ENCODE measurements at regions not wholly inside any gene's neighbourhood (a gene's known extent, or its start where the extent isn't known, plus 50 kb on each side); places are given as distances from the start of the nearest gene placed in this dataset.
A peak's percentile ranks its signal among the peaks of the same experiment; 100 is the strongest.

GRCh38 chr4:19971829-19972228, 279.9 kb upstream of the SLIT2 start:
- dilution Hi-C loops (cut with MboI; ENCODE audit: extremely low pct_ligation_motif_present, low sequenced_read_pairs): no loop called here
- Histone ChIP-seq H3K9me3 (replicated peaks; ENCODE audit: control insufficient read depth, insufficient read depth, low read length) (no peaks in the 10 kb centered on the region), H2AFZ (ENCODE audit: low read depth, low read length) (no peak overlapping the region), H3K79me2 (ENCODE audit: control insufficient read depth, insufficient read depth, low read length) (no peaks in the 10 kb centered on the region), H3K27me3 (ENCODE audit: control insufficient read depth in 2 of 2, insufficient read depth in 2 of 2, low read length in 2 of 2) (no peaks in the 10 kb centered on the region), H3K9ac (replicated peaks; ENCODE audit: extremely low read depth, insufficient read depth, low read length) (no peak overlapping the region), H3K36me3 (ENCODE audit: control insufficient read depth in 2 of 2, extremely low read depth in 1 of 2, insufficient read depth in 2 of 2, low read length in 2 of 2) (no peaks in the 10 kb centered on the region), H3K4me3 (replicated peaks in 1 of 3; ENCODE audit: insufficient read depth in 1 of 3, low read depth in 1 of 3, low read length in 3 of 3) (no peak overlapping the region), H3K9me1 (replicated peaks; ENCODE audit: control insufficient read depth, extremely low read depth, insufficient read depth, low read length) (no peaks in the 10 kb centered on the region), H3K4me1 (ENCODE audit: control insufficient read depth, extremely low read depth, insufficient read depth, low read length) (no peaks in the 10 kb centered on the region), H3K27ac (ENCODE audit: insufficient read depth, low read depth, low read length) (no peak overlapping the region), H3K4me2 (ENCODE audit: insufficient read depth, low read length) (no peak overlapping the region), H4K20me1 (replicated peaks; ENCODE audit: control insufficient read depth, extremely low read depth, insufficient read depth, low read length) (no peaks in the 10 kb centered on the region)
- CTCF ChIA-PET: interaction anchor here (1.0 to 4.4 kb wide), 4 partner anchors 10 to 462 kb away, joined by 3 to 14 read pairs (median 5); no protein-coding TSS in a partner anchor
- BruUV-seq (replicated peaks): no TSS peak
- intact Hi-C loops (cut with micrococcal nuclease): no loop called here
- DNase-seq (ENCODE audit: low read depth, low spot score): peak; percentile 19
- TF ChIP-seq FOS (IDR thresholded peaks at IDR 0.05; ENCODE audit: borderline replicate concordance, insufficient read depth, low read length) (peak; percentile 13), GATA2 (IDR thresholded peaks at IDR 0.05; ENCODE audit: insufficient read depth, insufficient read length, low read depth, low read length) (no peak)
- no peak for FAIRE-seq
- POLR2A ChIA-PET: no interaction called here

GRCh38 chr4:19969492-19969891, 282.2 kb upstream of the SLIT2 start:
- Histone ChIP-seq H3K27me3 (ENCODE audit: control insufficient read depth in 2 of 2, insufficient read depth in 2 of 2, low read length in 2 of 2) (no peaks in the 10 kb centered on the region), H3K9ac (replicated peaks; ENCODE audit: extremely low read depth, insufficient read depth, low read length) (no peak overlapping the region), H3K4me2 (ENCODE audit: insufficient read depth, low read length) (no peak overlapping the region), H3K79me2 (ENCODE audit: control insufficient read depth, insufficient read depth, low read length) (no peaks in the 10 kb centered on the region), H4K20me1 (replicated peaks; ENCODE audit: control insufficient read depth, extremely low read depth, insufficient read depth, low read length) (no peaks in the 10 kb centered on the region), H3K4me1 (ENCODE audit: control insufficient read depth, extremely low read depth, insufficient read depth, low read length) (no peaks in the 10 kb centered on the region), H3K9me3 (replicated peaks; ENCODE audit: control insufficient read depth, insufficient read depth, low read length) (no peaks in the 10 kb centered on the region), H3K36me3 (ENCODE audit: control insufficient read depth in 2 of 2, extremely low read depth in 1 of 2, insufficient read depth in 2 of 2, low read length in 2 of 2) (no peaks in the 10 kb centered on the region), H3K27ac (ENCODE audit: insufficient read depth, low read depth, low read length) (no peak overlapping the region), H3K9me1 (replicated peaks; ENCODE audit: control insufficient read depth, extremely low read depth, insufficient read depth, low read length) (no peaks in the 10 kb centered on the region), H3K4me3 (replicated peaks in 1 of 3; ENCODE audit: insufficient read depth in 1 of 3, low read depth in 1 of 3, low read length in 3 of 3) (no peak overlapping the region), H2AFZ (ENCODE audit: low read depth, low read length) (no peak overlapping the region)
- intact Hi-C loops (cut with micrococcal nuclease): no loop called here
- ChIA-PET CTCF (interaction anchor here (1.0 to 4.4 kb wide), 3 partner anchors 225 to 660 kb away, joined by 3 to 14 read pairs (median 4); no protein-coding TSS in a partner anchor), POLR2A (no interaction called here)
- TF ChIP-seq MAX (IDR thresholded peaks at IDR 0.05; ENCODE audit: insufficient read depth, insufficient read length) (no peak), CTCF (IDR thresholded peaks at IDR 0.05; ENCODE audit: extremely low read depth in 1 of 2, insufficient read depth in 1 of 2, low read depth in 1 of 2, low read length in 2 of 2) (peak in 1 of 2 donors; percentile 14)
- dilution Hi-C loops (cut with MboI; ENCODE audit: extremely low pct_ligation_motif_present, low sequenced_read_pairs): no loop called here
- BruUV-seq (replicated peaks): no TSS peak
- DNase-seq (ENCODE audit: low read depth, low spot score) (no peak), FAIRE-seq (no peak)

All from endothelial cell of umbilical vein (primary cell).